ENCODE measurements at regions not wholly inside any gene's neighbourhood (a gene's known extent, or its start where the extent isn't known, plus 50 kb on each side); places are given as distances from the start of the nearest gene placed in this dataset.
"Not testable (repeated sequence)": the region's sequence is repeated elsewhere in the genome, so short reads cannot be mapped to it uniquely, and the experiment has no call there.

DNA sequence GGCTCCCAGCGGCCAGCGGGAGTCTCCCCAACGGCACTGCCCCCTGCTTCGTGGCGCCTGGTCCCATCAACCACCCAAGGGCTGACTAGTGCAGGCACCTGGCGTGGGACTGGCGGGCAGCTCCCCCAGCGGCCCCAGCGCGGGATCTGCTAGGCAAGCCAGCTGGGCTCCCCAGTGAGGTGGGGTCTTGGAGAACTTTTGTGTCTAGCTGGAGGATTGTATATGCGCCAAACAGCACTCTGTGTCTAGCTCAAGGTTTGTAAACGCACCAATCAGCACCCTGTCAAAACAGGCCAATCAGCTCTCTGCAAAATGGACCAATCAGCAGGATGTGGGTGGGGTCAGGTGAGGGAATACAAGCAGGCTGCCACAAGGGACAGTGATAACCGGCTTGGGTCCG, 1988.2 kb downstream of the FOXD4L5 start:
- not testable (repeated sequence) for H3K4me3 ChIP-seq (ENCODE audit: low read depth, low read length); DNase-seq (ENCODE audit: low read depth)

DNA sequence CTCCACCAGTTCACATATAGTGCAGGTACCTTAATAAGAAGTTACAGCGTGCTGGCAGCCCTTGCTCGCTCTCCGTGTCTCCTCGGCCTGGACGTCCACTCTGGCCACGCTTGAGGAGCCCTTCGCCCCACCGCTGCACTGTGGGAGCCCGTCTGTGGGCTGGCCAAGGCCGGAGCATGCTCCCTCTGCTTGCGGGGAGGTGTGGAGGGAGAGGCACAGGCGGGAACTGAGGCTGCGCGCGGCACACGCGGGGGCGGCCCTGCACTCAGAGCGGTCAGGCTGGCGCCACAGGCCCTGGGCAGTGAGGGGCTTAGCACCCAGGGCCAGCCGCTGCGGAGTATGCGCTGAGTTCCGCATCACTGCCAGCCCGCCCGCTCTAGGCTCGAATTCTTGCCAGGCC, 1988.6 kb downstream of the FOXD4L5 start:
- not testable (repeated sequence) for H3K4me3 ChIP-seq (ENCODE audit: low read depth, low read length); DNase-seq (ENCODE audit: low read depth)

DNA sequence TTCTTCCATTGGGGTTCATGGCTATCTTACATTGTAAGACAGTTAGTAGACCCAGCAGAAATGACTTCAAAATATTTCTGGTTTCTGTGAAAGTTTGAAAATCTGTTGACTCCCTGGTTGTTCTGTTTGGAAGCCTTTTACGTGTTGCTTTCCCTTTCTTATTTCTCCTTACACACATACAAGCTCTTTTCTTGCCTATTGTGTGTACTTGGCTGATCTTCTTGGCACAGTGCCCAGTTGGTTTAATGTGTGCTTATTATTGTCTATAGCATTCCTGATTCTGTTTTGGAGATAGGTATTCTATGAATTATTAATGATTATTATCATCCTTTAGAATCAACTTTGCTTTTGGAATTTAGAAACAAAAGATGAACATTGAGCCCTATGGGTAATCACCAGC, 1995.0 kb downstream of the FOXD4L5 start:
- DNase-seq (ENCODE audit: low read depth); H3K4me3 ChIP-seq (ENCODE audit: low read depth, low read length): not testable (repeated sequence)

Data from NB4 (cell line).